RWPE1 (cell line): ENCODE measurements at regions not wholly inside any gene's neighbourhood (a gene's known extent, or its start where the extent isn't known, plus 50 kb on each side); places are given as distances from the start of the nearest gene placed in this dataset.

ENCODE experiments used
- CTCF ChIA-PET: fragments of 350-600 bp; sonication (Branson Sonifier 250); formaldehyde crosslinking; extraction: SDS; loops from one replicate; lab custom pipeline; 2021; lab: Yijun Ruan, JAX
- POLR2A ChIA-PET: fragments of 400-600 bp; formaldehyde crosslinking; extraction: SDS; loops from one replicate; lab custom pipeline; 2020; ENCODE audit warnings: antibody characterized with exemption; ENCODE audit not compliant: low non-redundant PET; lab: Yijun Ruan, JAX
- DNase-seq: peaks from one replicate; pipeline ENCODE4 v3.0.0; 2012; ENCODE audit warnings: low spot score
- H3K27ac ChIP-seq: fragments of 450-650 bp; 2 replicates; pipeline ENCODE4 v1.5.1; 2017
- TF ChIP-seq, protein P1 (sequence below): fragments of 450-650 bp; conservative IDR thresholded peaks from 2 replicates; pipeline ENCODE4 v1.5.1; 2017; ENCODE audit warnings: low read depth, mild to moderate bottlenecking

DNA sequence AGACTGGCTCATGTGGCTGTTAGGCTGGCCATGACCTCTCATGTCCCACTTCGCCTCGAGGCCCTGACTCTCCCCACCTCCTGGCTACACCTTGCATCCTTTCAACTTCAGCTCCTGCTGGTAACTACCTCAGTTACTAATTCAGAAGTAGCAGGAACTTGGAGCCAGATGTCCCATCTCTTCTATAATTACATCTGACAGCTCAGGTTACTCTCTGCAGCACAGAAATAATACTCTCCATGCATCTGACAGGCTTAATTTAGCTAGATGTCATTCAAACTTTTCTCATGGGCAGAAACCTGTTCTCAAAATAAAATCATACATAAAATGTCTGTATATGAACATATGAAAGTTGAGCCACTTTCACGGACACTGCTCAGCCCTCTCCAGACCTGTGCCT is 92.2 kb upstream of the IL33 start:
- CTCF ChIA-PET = interaction anchor here (0.9 kb wide), 1 partner anchor 16 kb away, joined by 3 read pairs; no protein-coding TSS in a partner anchor
- DNase-seq = no peak
- POLR2A ChIA-PET = no interaction called here
- TF ChIP-seq, protein P1, sequence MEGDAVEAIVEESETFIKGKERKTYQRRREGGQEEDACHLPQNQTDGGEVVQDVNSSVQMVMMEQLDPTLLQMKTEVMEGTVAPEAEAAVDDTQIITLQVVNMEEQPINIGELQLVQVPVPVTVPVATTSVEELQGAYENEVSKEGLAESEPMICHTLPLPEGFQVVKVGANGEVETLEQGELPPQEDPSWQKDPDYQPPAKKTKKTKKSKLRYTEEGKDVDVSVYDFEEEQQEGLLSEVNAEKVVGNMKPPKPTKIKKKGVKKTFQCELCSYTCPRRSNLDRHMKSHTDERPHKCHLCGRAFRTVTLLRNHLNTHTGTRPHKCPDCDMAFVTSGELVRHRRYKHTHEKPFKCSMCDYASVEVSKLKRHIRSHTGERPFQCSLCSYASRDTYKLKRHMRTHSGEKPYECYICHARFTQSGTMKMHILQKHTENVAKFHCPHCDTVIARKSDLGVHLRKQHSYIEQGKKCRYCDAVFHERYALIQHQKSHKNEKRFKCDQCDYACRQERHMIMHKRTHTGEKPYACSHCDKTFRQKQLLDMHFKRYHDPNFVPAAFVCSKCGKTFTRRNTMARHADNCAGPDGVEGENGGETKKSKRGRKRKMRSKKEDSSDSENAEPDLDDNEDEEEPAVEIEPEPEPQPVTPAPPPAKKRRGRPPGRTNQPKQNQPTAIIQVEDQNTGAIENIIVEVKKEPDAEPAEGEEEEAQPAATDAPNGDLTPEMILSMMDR = no peak
- no peak overlapping the region for H3K27ac ChIP-seq

DNA sequence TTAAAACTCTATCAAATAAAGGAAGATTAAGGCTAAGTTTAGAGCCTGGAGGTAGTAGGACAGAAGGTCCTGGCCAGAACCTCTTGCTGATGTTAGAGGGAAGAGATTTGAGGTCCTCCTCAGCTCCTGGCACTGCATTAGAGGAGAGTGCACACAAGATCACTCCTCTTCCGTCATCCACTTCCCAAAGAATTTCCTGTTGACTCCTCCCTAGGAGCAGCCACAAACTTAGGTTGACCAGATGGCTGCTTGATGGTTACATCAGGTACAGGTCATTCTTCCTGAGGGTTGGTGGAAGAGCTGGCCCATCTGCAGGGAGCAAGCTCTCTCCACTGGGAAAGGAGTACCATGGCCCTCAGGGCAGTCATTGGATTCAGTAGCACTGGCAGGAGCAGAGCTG is 93.9 kb upstream of the IL33 start:
- no peak overlapping the region for H3K27ac ChIP-seq
- no peak for DNase-seq
- ChIA-PET POLR2A (no interaction called here), CTCF (no interaction called here)
- TF ChIP-seq, protein P1 = no peak

DNA sequence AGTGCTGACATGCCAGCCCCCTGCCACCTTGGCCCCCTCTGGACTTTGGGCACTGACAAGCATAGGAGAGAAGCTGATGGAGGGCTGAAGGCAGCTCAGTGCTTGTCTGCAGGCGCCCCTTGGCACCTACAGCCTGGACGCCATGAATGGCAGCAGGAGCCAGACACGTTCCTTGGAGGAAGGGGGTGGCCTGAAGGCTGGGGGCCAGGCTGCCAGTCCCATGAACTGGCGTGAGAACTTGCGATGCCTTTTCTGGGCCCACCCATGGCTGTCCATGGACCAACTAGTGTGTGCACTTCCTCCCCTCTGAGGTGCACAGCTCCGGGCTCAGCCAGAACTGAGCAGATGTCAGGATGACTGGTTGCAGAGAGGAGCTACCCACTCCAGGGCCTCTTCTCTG is 99.0 kb upstream of the RANBP6 start:
- DNase-seq = no peak
- ChIA-PET CTCF (interaction anchor here (0.6 kb wide), 1 partner anchor 8 kb away, joined by 3 read pairs; no protein-coding TSS in a partner anchor), POLR2A (no interaction called here)
- H3K27ac ChIP-seq = no peak overlapping the region
- TF ChIP-seq, protein P1 = no peak

DNA sequence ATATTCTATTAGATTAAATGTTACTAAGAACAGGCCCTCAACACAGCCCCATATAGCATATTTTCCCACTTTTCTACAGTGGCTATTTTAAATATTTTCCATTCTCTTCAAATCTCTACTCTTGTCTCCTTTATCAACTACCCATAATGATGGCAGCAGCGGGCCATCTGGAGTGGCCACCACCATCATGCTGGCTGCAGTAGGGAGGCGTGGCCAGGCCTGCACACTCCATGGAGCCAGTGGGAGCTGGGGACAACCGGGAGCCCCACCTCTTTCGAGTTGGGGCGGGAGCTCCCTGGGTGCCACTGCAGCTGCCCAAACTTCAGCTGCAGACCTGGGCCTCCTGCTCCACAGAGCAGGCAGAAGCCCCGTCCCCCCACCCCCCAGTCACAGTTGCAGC is 98.4 kb upstream of the RANBP6 start:
- DNase-seq = no peak
- ChIA-PET CTCF (no interaction called here), POLR2A (no interaction called here)
- TF ChIP-seq, protein P1 = no peak
- H3K27ac ChIP-seq = no peak overlapping the region

DNA sequence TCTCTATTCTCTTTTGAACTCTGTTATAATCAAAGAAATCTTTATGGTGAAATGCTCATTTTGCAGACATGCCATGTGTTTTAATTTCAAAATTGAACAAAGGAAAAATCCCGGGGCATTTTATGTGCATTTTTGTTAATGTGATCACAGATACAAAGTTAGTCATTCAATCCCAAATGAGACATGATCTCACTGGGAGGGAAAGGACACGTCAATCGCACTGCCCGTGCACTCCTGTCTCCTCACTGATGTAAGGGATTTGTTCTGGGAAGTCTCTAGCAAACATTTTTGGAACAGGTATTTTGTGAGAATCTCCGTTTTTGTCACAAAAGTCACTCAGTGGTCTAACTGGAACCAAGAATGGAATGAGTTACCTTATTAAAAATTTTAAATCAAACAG is 97.9 kb upstream of the RANBP6 start:
- no peak for DNase-seq
- TF ChIP-seq, protein P1 = no peak
- CTCF ChIA-PET = no interaction called here
- POLR2A ChIA-PET = no interaction called here
- no peak overlapping the region for H3K27ac ChIP-seq

DNA sequence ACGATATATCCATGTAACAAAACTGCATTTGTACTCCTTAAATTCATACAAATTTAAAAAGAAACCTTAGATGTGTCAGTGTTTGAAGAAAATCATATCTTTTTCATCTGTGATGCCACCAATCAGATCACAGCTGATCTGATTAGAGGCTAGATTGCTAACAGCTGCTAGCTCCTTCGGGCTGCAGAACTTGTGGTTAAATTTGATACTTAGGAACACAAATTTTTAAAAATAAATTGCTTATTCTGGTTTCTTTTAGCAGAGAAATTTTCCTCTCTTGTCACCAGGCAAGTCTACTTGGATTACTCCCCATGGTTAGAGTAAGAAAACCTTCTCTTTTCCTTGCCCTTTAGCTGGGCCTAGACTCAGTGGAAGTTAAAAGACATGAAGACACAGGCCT is 94.6 kb upstream of the RANBP6 start:
- CTCF ChIA-PET = interaction anchor here (0.6 kb wide), 1 partner anchor 141 kb away, joined by 3 read pairs; no protein-coding TSS in a partner anchor

More for the DNA sequence above, 94.6 kb upstream of the RANBP6 start:
- TF ChIP-seq, protein P1 = no peak
- H3K27ac ChIP-seq = no peak overlapping the region
- POLR2A ChIA-PET = no interaction called here
- no peak for DNase-seq
